Body of pancreas (tissue), 4 donors: ENCODE measurements at regions not wholly inside any gene's neighbourhood (a gene's known extent, or its start where the extent isn't known, plus 50 kb on each side); places are given as distances from the start of the nearest gene placed in this dataset.

Source experiments
- CTCF ChIP-seq, 7 experiments: fragments of 450-650 bp in 4 of 7; fragments of 200-600 bp in 3 of 7; sonication (generic) in 3 of 7; IDR thresholded peaks; one replicate each; pipeline ENCODE4 v1.5.1; 2016 to 2019; ENCODE audit warnings: antibody characterized with exemption in 7 of 7
- POLR2A ChIP-seq, 3 donors: fragments of 450-650 bp; IDR thresholded peaks; one replicate each; pipeline ENCODE4 v1.6.1; 2016; ENCODE audit warnings: antibody characterized with exemption in 3 of 3, mild to moderate bottlenecking in 2 of 3

GRCh38 chr18:76195601-76196000, 299.4 kb downstream of the ZNF516 start:
- TF ChIP-seq CTCF (IDR thresholded peaks at IDR 0.05) (no peak), POLR2A (IDR thresholded peaks at IDR 0.05) (no peak)
